Stimulated activated CD8-positive, alpha-beta memory T cell treated with anti-CD3 and anti-CD28 coated beads, Interleukin-12 subunit alpha, Interleukin-12 subunit beta, amount 100 ng/mL, for 4 hours (primary cell): ENCODE measurements at regions not wholly inside any gene's neighbourhood (a gene's known extent, or its start where the extent isn't known, plus 50 kb on each side); places are given as distances from the start of the nearest gene placed in this dataset.

Experiments used
- DNase-seq: peaks from one replicate; pipeline ENCODE4 v3.0.0-alpha.2; 2020; ENCODE audit warnings: low read depth

DNA sequence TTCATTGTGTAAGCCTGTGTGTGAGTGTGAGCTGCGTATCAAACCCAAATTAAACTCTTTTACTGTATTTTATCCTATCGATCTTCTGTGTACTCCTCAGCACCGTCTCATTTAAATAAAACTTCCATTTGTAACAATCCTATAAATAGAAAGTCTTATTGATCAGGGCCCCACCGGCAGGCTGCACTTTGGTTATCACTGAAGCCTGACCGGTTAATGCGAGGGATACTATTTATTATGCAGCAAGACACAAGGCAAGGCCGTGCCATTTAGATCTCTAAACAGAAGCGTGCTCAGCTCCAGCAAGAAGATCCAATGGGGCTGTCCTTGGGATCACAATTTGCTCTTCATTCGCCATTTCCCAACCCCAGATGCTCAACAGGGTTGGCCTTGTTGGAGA is 252.6 kb upstream of the TSHZ3 start:
- DNase-seq, result no peak

DNA sequence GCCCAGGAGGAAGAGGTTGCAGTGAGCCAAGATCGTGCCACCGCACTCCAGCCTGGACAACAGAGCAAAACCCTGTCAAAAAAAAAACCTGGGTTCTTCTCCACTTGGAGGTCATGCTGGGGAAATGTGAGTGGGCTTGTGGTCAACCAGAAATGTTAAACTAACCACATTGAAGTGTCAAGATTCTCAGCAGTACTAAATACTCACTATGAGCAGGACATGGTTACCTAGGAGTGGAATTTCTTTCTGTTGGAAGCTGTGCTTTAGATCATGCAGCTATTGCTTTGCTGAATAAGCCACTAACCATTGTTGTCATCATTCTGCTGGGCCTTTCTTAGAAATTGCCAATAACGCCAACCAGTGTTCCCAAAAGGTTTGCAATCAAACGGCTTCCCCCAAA is 253.3 kb upstream of the TSHZ3 start:
- no peak for DNase-seq

DNA sequence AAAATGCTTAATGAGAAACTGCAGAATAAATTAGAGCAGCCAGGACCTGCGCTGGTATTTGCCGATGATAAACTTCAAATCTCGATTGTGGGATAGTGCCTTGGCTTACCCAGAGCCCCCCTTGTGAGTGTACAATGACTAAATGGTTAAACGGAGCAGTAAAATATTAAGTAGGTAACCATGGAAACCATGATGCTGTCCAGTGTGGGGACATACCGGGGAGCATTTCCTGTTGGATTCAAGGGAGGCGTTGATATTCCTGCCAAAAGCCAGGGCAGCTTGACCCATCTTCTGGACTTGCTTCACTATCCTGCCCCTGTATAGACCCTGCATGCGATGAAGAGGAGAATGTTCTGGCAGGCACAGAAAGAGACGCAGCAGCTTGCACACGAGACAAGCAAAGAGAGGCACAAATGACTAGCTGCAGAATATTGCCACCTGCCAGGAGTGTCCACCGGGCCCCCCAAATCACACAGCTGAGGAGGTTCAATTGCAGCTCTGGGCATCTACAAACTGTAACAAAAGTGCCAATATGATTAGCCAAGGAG is 255.3 kb upstream of the TSHZ3 start:
- no peak for DNase-seq

DNA sequence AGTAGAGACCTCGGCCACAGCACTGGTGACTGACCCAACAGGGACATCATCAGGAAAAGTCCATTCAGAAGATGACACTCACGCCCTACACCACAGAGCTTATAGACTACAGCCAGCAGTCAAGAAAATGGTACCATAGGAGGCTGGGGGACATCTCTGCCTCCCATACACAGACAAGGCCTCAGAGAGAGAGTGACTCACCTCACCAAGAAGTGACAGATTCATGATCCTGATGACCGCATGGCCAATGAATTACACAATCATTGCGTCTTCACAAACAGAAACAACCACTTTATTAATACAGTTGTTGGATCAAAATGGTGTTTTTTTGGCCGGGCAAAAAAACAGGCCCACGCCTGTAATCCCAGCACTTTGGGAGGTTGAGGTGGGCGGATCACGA is 260.8 kb upstream of the TSHZ3 start:
- no peak for DNase-seq

DNA sequence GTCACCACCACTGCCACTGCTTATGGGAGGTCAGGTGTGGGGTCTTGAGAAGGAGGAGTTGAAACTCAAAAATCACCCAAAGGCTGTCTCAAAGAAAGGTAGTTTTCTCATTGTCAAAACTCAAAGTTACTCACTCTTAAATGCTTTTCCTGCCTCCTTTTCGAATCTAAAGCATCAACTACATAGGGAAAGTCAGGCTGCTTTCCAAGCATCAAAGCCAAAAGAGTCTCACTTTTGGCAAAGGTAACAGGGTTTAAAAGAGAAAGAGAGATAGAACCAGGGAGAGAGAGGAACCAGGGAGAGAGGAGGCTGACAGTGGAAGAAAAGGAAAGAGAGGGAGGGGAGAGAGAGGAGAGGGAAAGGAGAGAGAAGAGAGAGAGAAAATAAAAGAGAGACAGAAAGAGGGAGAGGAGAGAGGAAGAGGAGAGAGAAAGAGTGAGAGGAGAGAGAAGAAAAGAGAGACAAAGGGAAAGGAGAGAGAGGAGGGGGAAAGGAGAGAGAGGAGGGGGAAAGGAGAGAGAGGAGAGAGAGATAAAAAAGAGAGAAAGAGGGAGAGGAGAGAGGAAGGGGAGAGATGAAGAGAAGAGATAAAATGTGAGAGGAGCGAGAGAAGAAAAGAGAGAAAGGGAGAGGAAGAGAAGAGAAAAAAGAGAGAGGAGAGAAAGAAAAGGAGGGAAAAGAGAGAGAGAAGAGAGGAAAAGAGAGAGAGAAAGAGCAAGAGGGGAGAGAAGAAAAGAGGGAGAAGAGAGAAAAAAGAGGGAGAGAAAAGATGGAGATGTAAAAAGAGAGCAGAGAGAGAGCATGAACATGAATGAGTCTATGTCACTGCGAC is 262.0 kb upstream of the TSHZ3 start:
- no peak for DNase-seq

DNA sequence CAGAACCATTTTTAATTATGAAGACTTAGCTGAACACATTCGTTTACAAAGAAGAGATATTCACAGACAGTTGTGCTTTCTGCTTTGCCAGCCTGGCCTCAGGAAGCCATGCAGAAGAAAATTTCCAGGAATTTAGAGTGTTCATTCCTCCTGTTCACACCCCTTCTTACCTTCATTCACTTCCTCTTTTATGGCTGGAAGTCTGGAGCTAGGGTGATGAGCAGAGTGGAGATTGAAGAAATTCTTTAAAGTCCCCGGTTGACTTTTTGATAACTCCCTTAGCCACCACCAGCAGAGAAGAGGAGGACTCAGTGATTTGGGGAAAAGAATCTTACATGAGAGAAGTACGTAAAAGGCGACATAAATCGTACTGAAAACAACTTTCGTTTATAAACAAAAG is 263.6 kb upstream of the TSHZ3 start:
- no peak for DNase-seq

DNA sequence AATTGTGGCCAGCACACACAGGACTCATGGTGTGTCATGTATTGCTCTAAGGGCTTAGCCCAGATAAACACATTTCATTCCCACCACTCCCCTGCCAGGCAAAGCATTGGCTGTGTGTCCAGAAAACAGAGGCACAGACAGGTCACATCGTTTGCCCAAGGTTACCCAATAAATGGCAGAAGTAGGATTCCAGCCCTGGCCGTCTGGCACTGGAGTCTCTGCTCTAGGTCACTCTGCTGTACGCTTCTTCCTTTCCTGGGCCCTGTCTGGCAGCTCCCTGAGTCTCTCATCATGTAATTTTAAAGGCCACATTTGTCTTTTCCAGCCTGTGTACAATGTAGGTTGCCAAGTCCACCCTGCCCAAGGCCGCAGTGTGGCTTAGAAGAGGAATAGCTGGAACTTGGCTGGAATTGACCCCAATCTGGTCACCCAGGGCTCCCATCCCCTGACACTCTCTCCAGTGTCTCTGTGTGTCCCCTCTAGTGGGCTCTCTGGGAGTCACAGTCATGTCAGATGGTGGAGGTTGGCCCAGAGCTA is 264.5 kb upstream of the TSHZ3 start:
- no peak for DNase-seq

DNA sequence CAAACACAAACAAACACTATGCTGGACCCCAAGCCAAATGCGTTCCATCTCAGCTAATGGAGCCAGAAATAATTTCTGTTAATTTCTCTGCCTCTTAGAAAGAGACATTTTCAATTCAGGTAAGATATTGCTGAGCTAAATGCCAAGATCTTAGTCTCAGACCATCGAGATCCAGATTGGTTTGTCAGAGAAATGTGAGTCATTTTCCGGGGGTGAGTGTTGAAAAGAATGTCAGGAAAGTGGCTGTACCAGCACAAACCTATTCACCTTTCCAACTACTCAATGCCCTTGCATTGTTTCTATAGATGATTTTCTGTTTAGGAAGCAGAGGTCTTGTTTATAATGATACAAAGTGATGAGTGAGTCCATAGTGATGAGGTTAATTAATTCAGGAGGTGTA is 266.8 kb upstream of the TSHZ3 start:
- no peak for DNase-seq

DNA sequence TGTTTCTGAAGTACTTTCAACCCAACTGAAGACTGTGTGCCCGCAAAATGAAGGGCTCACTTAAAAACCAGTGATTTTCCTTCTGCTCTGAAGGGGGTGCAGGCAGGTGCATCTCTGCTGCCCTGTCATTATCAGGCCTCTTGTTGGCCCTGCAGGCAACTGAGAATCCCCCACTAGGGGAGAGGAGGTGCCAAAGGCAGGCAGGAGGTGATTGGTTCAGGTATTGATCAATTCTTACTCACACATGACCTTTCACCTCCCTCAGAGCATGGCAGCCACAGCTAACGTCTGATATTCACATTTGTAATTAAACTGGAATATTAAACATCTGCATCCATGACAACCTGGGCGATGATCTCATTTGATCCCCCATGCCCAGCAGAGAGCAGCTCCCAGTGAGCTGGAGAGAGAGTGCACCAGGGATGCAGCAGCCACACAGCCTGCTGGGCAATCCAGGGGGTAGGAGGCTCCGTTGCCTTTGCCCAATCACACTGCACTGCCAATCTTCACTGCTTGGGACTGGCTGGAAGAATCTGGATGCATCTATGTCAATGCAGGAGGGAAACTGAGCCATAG is 267.9 kb upstream of the TSHZ3 start:
- DNase-seq, result no peak

DNA sequence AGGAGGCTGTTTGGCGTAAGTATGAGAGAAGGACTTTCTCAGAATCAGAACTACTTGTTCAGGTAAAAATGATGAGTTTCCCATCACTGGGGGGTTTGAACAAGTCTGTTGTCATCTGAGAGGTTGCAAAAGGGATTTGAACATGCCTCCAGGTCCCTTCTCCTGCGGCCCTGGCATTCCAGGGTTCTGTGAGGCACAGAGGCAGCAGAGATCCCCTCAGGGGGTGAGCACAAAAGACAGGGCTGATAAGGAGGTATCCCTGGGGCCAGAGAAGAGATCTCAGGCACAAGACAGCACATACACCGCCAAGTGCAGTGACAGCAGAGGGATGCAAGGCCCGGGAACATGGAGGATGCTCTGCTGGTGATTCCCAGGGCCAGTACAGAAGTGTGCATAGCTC is 275.8 kb upstream of the TSHZ3 start:
- DNase-seq, result no peak

DNA sequence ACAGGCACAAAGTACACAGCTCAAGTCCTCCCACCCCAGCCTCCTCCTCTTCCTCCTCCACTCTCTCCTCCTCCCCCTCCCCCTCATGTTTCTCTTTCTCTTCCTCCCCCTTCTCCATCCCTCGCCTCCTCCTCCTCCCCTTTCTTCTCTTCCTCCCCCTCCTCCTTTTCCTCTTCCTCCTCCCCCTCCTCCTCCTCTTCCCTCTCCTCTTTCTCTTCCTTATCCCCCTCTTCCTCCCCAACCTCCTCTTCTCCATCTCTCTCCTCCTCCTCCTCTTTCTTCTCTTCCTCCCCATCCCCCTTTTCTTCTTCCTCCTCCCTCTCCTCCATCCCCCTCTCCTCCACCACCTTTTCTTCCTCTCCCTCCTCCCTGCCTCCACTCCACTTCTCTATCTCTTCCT is 276.3 kb upstream of the TSHZ3 start:
- DNase-seq, result no peak

DNA sequence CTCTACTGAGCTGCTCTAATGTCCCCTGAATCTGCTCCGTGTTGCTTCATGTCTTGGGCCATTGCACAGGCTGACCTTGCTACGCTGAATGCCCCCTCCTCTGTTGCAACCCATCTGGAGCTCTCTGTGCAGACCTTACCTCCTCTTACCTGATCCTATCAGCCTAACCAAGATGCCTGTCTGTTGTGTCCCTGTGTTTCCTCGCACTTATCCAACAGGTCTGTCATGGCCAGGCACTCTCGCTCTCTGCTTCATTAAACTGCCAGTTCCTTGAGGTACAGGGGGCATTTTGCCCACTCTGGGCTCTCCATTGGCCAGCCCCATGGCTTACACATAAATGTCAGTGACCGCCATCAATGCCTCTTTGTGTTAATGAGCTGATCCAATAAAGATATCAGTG is 277.7 kb upstream of the TSHZ3 start:
- DNase-seq, result no peak

DNA sequence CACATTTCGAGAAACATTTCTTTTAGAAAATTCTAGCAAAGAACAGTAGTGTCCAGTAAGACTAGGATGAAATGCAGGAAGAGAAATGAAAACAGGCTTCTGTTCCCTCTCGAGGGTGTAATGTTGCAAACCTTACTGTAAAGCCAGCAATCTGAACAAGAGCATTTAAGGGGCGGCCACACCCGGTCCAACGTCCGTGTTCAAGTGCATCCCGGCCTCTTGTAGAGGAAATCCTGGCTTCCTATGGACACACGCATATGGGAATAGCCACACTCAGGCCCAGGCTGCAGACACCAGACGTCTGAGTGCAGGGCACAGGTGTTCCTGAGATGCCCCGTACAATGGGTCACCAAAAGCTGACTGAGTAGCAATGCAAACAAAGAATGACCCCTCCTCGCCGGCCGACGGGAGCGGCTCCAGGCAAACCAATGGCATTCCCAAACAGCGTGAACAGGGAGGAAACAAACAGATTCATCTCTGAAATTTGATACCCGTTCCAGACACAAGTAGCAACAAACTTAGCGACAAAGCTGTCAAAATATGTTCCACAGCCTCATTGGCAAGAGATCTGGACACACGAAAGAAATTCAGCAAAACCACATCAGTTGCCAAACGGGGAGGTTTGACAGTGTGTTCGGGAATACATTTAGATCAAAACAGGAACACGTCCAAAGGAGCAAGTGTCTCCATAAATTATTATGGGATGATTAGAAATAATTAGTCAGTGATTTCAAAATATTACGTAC is 278.6 kb upstream of the TSHZ3 start:
- no peak for DNase-seq

DNA sequence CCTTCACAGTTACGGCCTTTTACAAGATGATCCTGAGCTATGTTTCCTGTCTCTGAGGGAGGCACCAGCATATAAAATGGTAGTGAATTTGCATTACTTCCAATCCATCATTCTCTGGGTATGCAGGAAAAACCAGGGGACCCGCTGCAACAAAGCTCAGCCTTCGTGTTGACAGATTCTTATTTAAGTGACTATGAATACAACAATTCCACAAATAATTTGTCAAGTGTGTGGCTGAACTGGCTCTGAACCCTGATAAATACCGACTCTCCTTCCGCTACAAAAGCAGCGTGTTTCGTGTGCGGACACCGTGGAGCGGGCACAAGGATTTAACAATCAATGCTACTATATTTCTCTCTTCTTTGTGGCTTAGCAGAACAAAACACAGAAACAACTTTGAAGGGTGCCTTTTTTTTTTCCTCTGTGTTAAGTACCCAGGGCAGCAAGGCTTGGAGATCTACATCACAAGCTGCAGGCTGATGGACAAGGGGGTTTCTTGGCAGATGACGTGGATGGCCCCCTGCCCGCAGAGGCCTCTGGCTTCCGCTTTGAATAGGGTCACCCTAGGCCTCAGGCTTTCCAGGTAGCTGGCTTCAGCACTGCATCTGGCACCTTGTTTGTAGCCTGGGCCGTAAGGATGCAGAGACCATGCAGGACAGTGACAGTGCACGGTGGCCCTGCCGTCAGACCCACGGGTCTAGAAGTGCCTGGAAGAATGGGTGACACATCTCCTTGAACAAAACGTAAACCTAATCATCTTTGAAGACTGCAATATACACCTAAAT is 280.5 kb upstream of the TSHZ3 start:
- DNase-seq, result no peak

DNA sequence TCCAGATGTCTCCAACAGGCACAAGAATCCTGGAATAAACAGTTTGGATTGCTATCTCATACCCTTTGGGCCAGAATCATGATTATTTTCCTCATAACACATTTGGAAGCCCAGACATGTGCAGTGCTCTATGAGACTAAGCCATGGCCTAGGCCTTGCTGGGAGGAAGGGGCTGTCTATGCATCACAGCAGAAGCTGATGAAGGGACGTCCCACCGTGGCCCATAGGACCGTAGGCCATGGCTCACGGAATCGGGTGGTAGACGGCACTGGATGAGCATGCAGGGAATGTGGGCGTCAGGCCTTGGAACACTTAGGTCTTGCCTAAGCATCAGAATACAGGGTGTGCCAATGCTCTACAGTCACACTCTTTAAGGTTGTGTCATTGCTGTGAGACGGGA is 283.8 kb upstream of the TSHZ3 start:
- DNase-seq, result no peak

DNA sequence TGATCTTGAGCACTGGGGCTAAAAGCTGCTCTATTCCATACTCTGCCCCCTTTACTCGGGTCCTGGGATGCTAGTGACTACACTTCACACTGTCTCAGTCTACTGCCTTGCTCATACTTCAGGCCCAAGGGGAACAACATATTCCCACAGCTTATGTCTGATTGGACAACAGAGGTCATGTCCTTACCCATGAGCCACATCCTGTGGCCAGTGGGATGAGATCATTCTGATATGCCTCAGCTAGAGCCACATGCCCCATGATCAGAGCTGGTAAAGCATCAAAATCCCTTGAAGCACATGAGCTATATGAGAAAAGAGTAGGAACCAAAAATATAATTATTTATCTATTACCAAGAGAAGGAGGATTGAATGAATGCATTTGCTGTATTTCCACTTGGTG is 290.1 kb upstream of the TSHZ3 start:
- DNase-seq, result no peak

DNA sequence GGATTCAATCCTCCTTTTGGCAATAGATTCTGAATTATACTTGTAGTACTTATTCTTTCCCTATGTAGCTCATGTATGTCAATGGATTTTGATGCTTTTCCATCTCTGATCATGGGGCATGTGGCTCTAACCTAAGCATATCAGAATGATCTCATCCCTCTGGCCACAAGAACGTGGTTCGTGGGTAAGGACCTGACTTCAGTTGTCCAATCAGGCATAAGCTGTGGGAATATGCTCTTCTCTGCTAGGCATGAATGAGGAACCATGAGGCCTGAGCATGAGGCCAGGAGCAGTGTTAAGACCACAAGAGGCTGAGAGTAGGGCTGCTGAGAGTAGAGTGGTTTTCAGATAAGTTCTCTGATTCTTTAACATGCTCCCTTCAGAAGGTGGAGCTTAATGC is 292.4 kb upstream of the TSHZ3 start:
- no peak for DNase-seq

DNA sequence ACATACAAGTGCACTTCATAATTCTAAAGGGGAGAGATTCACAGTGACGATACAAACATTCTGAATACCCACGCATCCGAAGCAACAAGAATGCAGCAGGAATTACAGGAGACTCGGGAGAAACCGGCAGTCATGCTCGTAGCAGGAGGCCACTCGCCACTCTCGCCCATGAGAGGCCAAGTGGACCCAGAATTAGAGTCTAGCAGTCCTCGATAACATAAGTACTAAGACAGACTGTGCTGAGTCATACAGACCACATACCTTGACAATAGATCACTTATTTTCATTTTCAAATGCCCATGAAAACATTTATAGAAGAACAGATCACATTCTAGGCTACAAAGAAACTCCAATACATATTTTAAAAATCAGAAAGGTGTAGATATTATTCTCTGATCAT is 299.1 kb upstream of the TSHZ3 start:
- DNase-seq, result no peak

DNA sequence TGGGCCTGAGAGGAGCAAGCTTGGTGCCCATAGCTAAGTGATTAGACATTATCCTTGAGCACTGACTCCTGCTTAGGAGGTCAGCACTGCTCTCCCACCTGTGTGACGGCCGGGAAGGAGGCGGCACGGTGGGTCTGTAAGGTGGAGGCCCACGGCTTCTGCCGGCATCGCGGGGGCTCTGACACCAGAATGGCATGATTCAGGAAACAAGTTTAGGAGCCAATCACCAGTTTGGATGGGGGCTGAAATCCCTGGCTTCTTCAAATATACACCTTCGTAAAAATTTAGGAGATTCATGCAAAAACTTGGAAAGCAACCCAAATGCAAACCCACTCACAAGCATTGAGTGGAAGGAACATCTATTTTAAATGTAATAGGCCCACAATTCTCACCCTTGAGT is 307.3 kb upstream of the TSHZ3 start:
- DNase-seq, result no peak

DNA sequence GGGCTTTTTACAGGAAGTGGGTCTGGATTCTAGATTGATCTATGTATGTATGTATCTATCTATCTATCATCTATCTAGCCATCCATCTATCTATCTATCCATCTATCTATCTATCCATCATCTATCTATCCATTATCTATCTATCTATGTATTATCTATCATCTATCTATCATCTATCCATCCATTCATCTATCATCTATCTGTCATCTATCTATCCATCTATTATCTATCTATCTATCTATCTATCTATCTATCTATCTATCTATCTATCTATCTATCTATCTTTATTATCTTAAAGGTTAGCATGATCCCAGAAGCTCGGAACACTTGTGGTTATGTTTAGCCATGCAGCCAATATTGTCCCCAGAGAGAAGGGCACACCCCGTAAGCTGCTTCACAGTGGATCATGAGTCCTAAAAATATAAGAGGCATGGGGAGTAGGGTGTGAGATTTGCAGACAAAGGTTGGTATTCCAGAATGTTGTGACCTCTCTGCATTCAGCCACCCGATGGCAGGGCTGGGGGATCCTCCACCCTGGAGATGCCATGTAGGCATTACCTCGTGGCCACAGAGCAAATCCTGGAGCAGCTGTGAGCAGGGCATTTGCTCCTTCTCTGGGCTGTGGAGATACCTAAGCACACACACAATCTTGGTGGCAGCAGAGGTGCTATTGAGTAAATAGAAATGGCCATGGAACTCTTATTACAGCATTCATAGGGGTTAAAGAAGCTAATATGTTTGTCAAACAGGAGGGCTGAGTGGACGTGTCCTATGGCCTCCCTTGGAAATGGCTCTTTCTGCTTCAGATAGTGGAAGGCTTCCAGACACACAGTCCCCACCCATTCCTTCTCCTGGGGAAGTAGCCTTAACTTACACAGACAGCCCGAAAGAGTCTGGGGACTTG is 310.0 kb upstream of the TSHZ3 start:
- DNase-seq, result no peak

DNA sequence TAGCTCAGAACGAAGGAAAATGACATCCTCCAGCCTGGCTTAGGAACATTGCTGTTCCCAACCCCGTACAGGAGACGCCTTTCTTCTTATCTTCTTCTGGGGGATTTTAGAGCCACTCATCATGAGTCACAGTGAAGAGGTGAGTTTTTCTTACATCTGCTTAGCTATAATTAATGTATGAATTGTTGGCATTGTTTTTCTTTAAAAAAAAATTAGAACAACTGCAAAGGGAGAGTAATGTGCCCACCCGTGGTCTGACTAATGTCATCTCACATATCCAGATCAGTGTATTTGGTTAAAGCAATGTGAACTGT is 310.6 kb upstream of the TSHZ3 start:
- no peak for DNase-seq
